Mucosa of descending colon (tissue), 3 donors: ENCODE measurements at regions not wholly inside any gene's neighbourhood (a gene's known extent, or its start where the extent isn't known, plus 50 kb on each side); places are given as distances from the start of the nearest gene placed in this dataset.

Source experiments
- ATAC-seq: fragments of 200-7000 bp; cut with Tn5 transposase; one replicate; pipeline ENCODE4 v1.9.1; 2020; ENCODE audit warnings: mild to moderate bottlenecking, moderate library complexity
- DNase-seq, 3 donors: peaks; one replicate each; pipeline ENCODE4 v3.0.0-alpha.2; 2020
- H3K36me3 ChIP-seq: fragments of 200-600 bp; one replicate; pipeline ENCODE4 v1.8.0; 2021; ENCODE audit warnings: low read depth, mild to moderate bottlenecking
- H3K4me1 ChIP-seq: fragments of 200-600 bp; one replicate; pipeline ENCODE4 v1.8.0; 2021; ENCODE audit warnings: low read depth, mild to moderate bottlenecking
- H3K4me3 ChIP-seq: fragments of 200-600 bp; one replicate; pipeline ENCODE4 v1.8.0; 2021; ENCODE audit warnings: mild to moderate bottlenecking
- H3K9me3 ChIP-seq: fragments of 200-600 bp; one replicate; pipeline ENCODE4 v1.8.0; 2021; ENCODE audit warnings: mild to moderate bottlenecking
- intact Hi-C, 2 donors: fragments of 100-400 bp; cut with DNase I in 1 of 2; cut with micrococcal nuclease in 1 of 2; formaldehyde crosslinking; loops; one replicate each; pipeline versions ENCODE4 v1.11.0 to v1.11.1; 2022; cut with DNase I, micrococcal nuclease
- TF ChIP-seq, protein P1 (sequence below): fragments of 200-600 bp; IDR thresholded peaks from one replicate; pipeline ENCODE4 v1.8.0; 2022; ENCODE audit warnings: antibody characterized with exemption, mild to moderate bottlenecking
- donor health status: DM: no; HTN: no; CAD: no; lungs with moderate emphysema.
- donor health status: DM: no; HTN: no; CAD: no.
- donor health status: DM: no; HTN: yes; CAD: no.

DNA sequence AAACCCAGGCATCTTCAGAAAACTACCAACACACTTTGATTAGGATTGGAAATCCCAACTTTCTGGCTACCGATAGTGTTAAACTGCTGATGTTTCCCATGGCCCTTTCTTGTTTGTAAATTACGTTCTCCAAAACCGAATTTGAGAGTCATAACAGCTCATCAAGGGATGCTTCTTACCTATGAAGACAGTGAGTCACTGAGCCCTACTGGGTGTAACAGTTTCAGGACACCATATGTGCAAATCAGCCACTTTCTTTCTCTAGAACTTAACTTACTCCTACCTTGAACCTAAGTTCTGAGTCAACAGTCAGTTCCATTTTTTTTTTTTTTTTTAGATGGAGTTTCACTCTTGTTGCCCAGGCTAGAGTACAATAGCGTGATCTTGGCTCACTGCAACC lies 410.1 kb upstream of the TSHZ3 start:
- ATAC-seq: no peak
- no peaks in the 10 kb centered on the region for H3K36me3 ChIP-seq
- H3K4me1 ChIP-seq: no peaks in the 10 kb centered on the region
- intact Hi-C loops: no loop called here
- H3K9me3 ChIP-seq: no peaks in the 10 kb centered on the region
- no peak for DNase-seq
- TF ChIP-seq, protein P1, sequence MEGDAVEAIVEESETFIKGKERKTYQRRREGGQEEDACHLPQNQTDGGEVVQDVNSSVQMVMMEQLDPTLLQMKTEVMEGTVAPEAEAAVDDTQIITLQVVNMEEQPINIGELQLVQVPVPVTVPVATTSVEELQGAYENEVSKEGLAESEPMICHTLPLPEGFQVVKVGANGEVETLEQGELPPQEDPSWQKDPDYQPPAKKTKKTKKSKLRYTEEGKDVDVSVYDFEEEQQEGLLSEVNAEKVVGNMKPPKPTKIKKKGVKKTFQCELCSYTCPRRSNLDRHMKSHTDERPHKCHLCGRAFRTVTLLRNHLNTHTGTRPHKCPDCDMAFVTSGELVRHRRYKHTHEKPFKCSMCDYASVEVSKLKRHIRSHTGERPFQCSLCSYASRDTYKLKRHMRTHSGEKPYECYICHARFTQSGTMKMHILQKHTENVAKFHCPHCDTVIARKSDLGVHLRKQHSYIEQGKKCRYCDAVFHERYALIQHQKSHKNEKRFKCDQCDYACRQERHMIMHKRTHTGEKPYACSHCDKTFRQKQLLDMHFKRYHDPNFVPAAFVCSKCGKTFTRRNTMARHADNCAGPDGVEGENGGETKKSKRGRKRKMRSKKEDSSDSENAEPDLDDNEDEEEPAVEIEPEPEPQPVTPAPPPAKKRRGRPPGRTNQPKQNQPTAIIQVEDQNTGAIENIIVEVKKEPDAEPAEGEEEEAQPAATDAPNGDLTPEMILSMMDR: no peak
- H3K4me3 ChIP-seq: no peak overlapping the region

- H3K4me1 ChIP-seq: no peaks in the 10 kb centered on the region
- intact Hi-C loops: no loop called here
- ATAC-seq: no peak
- no peaks in the 10 kb centered on the region for H3K36me3 ChIP-seq
- no peak overlapping the region for H3K4me3 ChIP-seq
- TF ChIP-seq, protein P1: no peak
- no peak for DNase-seq
- peaks cover 2% of the 10 kb centered on the region for H3K9me3 ChIP-seq
These were observed 412.2 kb upstream of the TSHZ3 start for GRCh38 chr19:31761281-31761913.

DNA sequence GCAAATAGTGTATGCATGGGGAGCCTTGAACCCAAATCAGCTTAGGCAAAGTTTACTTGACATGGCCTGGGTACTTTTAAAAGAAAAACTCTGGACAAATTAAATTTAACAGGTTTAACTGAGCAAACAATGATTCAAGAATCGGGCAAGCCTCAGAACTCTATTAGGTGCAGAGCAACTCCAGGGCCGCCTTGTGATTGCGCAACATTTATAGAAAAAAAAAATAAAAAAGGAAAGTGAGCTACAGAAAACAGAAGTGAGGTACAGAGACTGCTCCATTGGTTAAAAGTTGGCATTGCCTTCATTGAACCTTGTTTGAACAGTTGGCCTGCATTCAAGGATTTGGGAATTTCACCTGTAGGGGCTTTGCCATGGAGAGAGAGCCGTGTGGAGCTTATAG lies 421.0 kb upstream of the TSHZ3 start:
- Histone ChIP-seq H3K9me3 (no peaks in the 10 kb centered on the region), H3K36me3 (no peaks in the 10 kb centered on the region), H3K4me3 (no peak overlapping the region), H3K4me1 (no peaks in the 10 kb centered on the region)
- intact Hi-C loops: no loop called here
- TF ChIP-seq, protein P1: no peak
- ATAC-seq: no peak
- no peak for DNase-seq

DNA sequence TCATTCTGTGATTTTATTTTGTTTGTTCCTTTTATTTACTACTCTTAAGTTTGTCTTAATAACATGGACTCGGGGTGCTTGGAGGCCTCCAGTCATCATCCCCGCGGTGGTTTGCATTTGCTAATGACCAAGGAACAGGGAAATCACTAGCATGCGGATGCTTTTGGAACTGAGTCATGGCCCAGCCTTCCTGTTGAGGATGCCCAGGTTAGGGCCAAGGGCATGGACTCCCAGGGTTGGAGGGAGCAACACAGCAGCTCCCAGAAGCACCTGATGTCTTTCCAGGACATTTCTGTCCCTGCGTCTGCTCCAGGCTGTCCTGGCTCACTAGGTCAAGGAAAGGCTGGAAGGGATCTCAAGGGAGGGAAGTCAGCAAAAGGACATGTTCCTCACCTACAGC lies 423.7 kb upstream of the TSHZ3 start:
- DNase-seq: no peak
- TF ChIP-seq, protein P1: no peak
- intact Hi-C loops: no loop called here
- no peaks in the 10 kb centered on the region for H3K36me3 ChIP-seq
- H3K9me3 ChIP-seq: no peaks in the 10 kb centered on the region
- no peak for ATAC-seq
- H3K4me1 ChIP-seq: no peaks in the 10 kb centered on the region
- no peak overlapping the region for H3K4me3 ChIP-seq

DNA sequence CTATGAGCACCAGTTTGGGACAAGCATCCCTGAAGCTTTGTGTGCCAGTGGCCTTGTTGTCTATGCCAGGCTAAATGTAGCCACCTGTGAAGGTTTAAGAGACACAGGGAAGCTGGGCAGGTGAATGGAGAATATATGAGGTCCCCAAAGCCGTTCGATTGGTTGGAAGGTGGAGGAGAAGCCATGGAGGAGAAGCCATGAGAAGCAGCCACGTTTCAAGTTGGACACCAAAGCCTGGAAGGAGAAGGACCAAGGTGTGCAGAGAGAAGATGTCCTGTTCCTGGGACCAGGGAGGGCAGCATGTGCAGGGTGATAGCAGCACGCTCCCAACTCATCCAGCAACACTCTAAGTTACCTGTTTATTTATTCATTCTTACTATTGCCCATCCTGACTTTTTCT lies 432.3 kb upstream of the TSHZ3 start:
- intact Hi-C loops: no loop called here

More for the DNA sequence above, 432.3 kb upstream of the TSHZ3 start:
- Histone ChIP-seq H3K4me1 (no peaks in the 10 kb centered on the region), H3K36me3 (no peaks in the 10 kb centered on the region), H3K4me3 (no peak overlapping the region), H3K9me3 (no peaks in the 10 kb centered on the region)
- DNase-seq: no peak
- TF ChIP-seq, protein P1: no peak
- no peak for ATAC-seq
